ENCODE measurements at regions not wholly inside any gene's neighbourhood (a gene's known extent, or its start where the extent isn't known, plus 50 kb on each side); places are given as distances from the start of the nearest gene placed in this dataset.

- no peak for TF ChIP-seq CTCF (IDR thresholded peaks at IDR 0.05)
- TF ChIP-seq POLR2A (IDR thresholded peaks at IDR 0.05) = no peak
- TF ChIP-seq EP300 (IDR thresholded peaks at IDR 0.05) = no peak
Observed at GRCh38 chr2:43007901-43008300, 215.5 kb upstream of the HAAO start.

All from tibial nerve (tissue), 4 donors.